Astrocyte of the spinal cord (primary cell): ENCODE measurements at regions not wholly inside any gene's neighbourhood (a gene's known extent, or its start where the extent isn't known, plus 50 kb on each side); places are given as distances from the start of the nearest gene placed in this dataset.

Experiments used
- DNase-seq: peaks from one replicate; pipeline ENCODE4 v3.0.0; 2011; ENCODE audit warnings: low read depth, low spot score
- H3K4me3 ChIP-seq: 2 replicates; pipeline ENCODE4 v1.5.1; 2011; ENCODE audit warnings: low read depth, mild to moderate bottlenecking, low read length, moderate library complexity
- CTCF ChIP-seq: IDR thresholded peaks from 2 replicates; pipeline ENCODE4 v1.5.1; 2012; ENCODE audit warnings: low read depth, mild to moderate bottlenecking, low read length, inconsistent platforms
- in situ Hi-C: cut with HindIII; loops from 2 replicates; pipeline ENCODE4 v1.10.0; 2017; ENCODE audit warnings: low sequenced_read_pairs

- no peak overlapping the region for H3K4me3 ChIP-seq
- TF ChIP-seq CTCF, result no peak
- in situ Hi-C loops, result no loop called here
- peak; percentile 15 for DNase-seq
These were observed 397.5 kb upstream of the ARID1B start for GRCh38 chr6:156379392-156380289.

GRCh38 chr6:156378853-156379252, 398.3 kb upstream of the ARID1B start:
- DNase-seq, result no peak
- TF ChIP-seq CTCF, result no peak

GRCh38 chr6:156376091-156376490, 401.1 kb upstream of the ARID1B start:
- no peak overlapping the region for H3K4me3 ChIP-seq
- in situ Hi-C loops, result no loop called here
- no peak for DNase-seq
- no peak for TF ChIP-seq CTCF

More at GRCh38 chr6:156378853-156379252, 398.3 kb upstream of the ARID1B start:
- H3K4me3 ChIP-seq, result no peak overlapping the region
- in situ Hi-C loops, result no loop called here

- in situ Hi-C loops, result no loop called here
- TF ChIP-seq CTCF, result no peak
- H3K4me3 ChIP-seq, result no peak overlapping the region
- DNase-seq, result no peak
These were observed 417.3 kb upstream of the ARID1B start for GRCh38 chr6:156359912-156360311.

GRCh38 chr6:156352861-156353260, 424.3 kb upstream of the ARID1B start:
- H3K4me3 ChIP-seq, result no peak overlapping the region
- in situ Hi-C loops, result no loop called here
- no peak for TF ChIP-seq CTCF
- no peak for DNase-seq

GRCh38 chr6:156351346-156351966, 425.7 kb upstream of the ARID1B start:
- no peak for DNase-seq
- H3K4me3 ChIP-seq, result no peak overlapping the region
- in situ Hi-C loops, result no loop called here
- TF ChIP-seq CTCF, result no peak
